GM12878 (cell line): ENCODE measurements at regions not wholly inside any gene's neighbourhood (a gene's known extent, or its start where the extent isn't known, plus 50 kb on each side); places are given as distances from the start of the nearest gene placed in this dataset.

Experiments used
- ATAC-seq: fragments of 200-7000 bp; cut with Tn5 transposase; 3 replicates; pipeline ENCODE4 v1.9.1; 2020; ENCODE audit warnings: mild to moderate bottlenecking, moderate library complexity
- BruUV-seq: library from RNA; stranded (reverse); fragments of 400-500 nt; replicated peaks from 2 replicates; lab custom pipeline; 2021; lab: Mats Ljungman, UMichigan
- CTCF ChIA-PET: fragments of 300-600 bp; sonication (Branson Sonifier 250); formaldehyde crosslinking; extraction: SDS; loops from one replicate; lab custom pipeline; 2021; ENCODE audit warnings: inconsistent platforms; lab: Yijun Ruan, JAX
- POLR2A ChIA-PET: fragments of 350-600 bp; formaldehyde crosslinking; extraction: SDS; loops from one replicate; lab custom pipeline; 2021; ENCODE audit warnings: inconsistent platforms; lab: Charles Lee
- RAD21 ChIA-PET: fragments of 300-600 bp; sonication (Branson Sonifier 250); formaldehyde crosslinking; loops from one replicate; lab custom pipeline; 2023; ENCODE audit warnings: antibody characterized with exemption; ENCODE audit not compliant: unreplicated experiment; lab: Charles Lee
- SMC1A ChIA-PET: fragments of 300-600 bp; sonication (Branson Sonifier 250); formaldehyde crosslinking; loops from one replicate; lab custom pipeline; 2023; ENCODE audit not compliant: unreplicated experiment, uncharacterized antibody; lab: Charles Lee
- DNase-seq: peaks from one replicate; pipeline ENCODE4 v3.0.0-alpha.2; 2011; ENCODE audit warnings: low read depth, low spot score
- FAIRE-seq: peaks from 3 replicates; lab custom pipeline; 2011; peaks lifted over from hg19 to GRCh38; lab: Jason Lieb, UNC
- H2AFZ ChIP-seq: 2 replicates; pipeline ENCODE4 v1.6.0; 2011; ENCODE audit warnings: low read depth, low read length, control low read depth; ENCODE audit not compliant: control insufficient read depth
- H3K27ac ChIP-seq: 2 replicates; pipeline ENCODE4 v1.5.1; 2011; ENCODE audit warnings: control low read depth; ENCODE audit not compliant: control insufficient read depth, insufficient read depth
- H3K27me3 ChIP-seq, 2 experiments: replicated peaks in 1 of 2; 2 replicates each; pipeline versions ENCODE4 v1.6.0 to v1.6.1; 2011; ENCODE audit warnings: low read length in 1 of 2; ENCODE audit not compliant: control insufficient read depth in 2 of 2, insufficient read depth in 2 of 2
- H3K36me3 ChIP-seq, 2 experiments: 2 replicates each; pipeline ENCODE4 v1.5.1; 2011; ENCODE audit warnings: low read length in 1 of 2; ENCODE audit not compliant: control insufficient read depth in 2 of 2, insufficient read depth in 2 of 2
- H3K4me1 ChIP-seq: 2 replicates; pipeline ENCODE4 v1.6.1; 2011; ENCODE audit warnings: mild to moderate bottlenecking, low read length, moderate library complexity, mixed read lengths; ENCODE audit not compliant: control insufficient read depth, insufficient read depth
- H3K4me2 ChIP-seq: 2 replicates; pipeline ENCODE4 v1.6.0; 2011; ENCODE audit warnings: control low read depth; ENCODE audit not compliant: control insufficient read depth, insufficient read depth
- H3K4me3 ChIP-seq: fragments of 200-600 bp; sonication (generic); 2 replicates; pipeline ENCODE4 v1.5.1; 2016
- H3K79me2 ChIP-seq: 2 replicates; pipeline ENCODE4 v1.6.0; 2011; ENCODE audit warnings: low read length; ENCODE audit not compliant: control insufficient read depth, insufficient read depth
- H3K9ac ChIP-seq: 2 replicates; pipeline ENCODE4 v1.8.0; 2011; ENCODE audit warnings: low read length, control low read depth, mixed read lengths; ENCODE audit not compliant: control insufficient read depth, insufficient read depth
- H3K9me3 ChIP-seq: replicated peaks from 3 replicates; pipeline ENCODE4 v1.5.1; 2011; ENCODE audit warnings: mild to moderate bottlenecking, low read length; ENCODE audit not compliant: control insufficient read depth, insufficient read depth
- H4K20me1 ChIP-seq: 2 replicates; pipeline ENCODE4 v1.6.0; 2011; ENCODE audit not compliant: control insufficient read depth, insufficient read depth
- EP300 ChIP-seq, 2 experiments: fragments of 150-350 bp in 1 of 2; IDR thresholded peaks; 2 replicates each; pipeline ENCODE4 v1.6.1; 2011 to 2012; ENCODE audit warnings: low read depth in 2 of 2, low read length in 2 of 2, borderline replicate concordance in 1 of 2, improper control_type of control experiment in 1 of 2, inconsistent platforms in 1 of 2; ENCODE audit not compliant: control insufficient read depth in 1 of 2
- MTA2 ChIP-seq: fragments of 450-650 bp; IDR thresholded peaks from 2 replicates; pipeline ENCODE4 v1.6.1; 2016; ENCODE audit warnings: low read depth, mild to moderate bottlenecking, moderate library complexity
- RELA ChIP-seq: fragments of 450-650 bp; IDR thresholded peaks from 2 replicates; pipeline ENCODE4 v1.8.0; 2014; ENCODE audit warnings: borderline replicate concordance; ENCODE audit not compliant: partially characterized antibody
- REST ChIP-seq: IDR thresholded peaks from 2 replicates; pipeline ENCODE4 v1.6.1; 2012; ENCODE audit warnings: mild to moderate bottlenecking, low read depth, low read length
- WGBS: methylation state at CpG from one replicate; pipeline ENCODE4 v1.1.6; 2016; ENCODE audit warnings: low lambda C conversion rate; ENCODE audit not compliant: insufficient replicate concordance, insufficient coverage; ENCODE audit errors: missing lambda C conversion rate; 5-methylcytosine and 5-hydroxymethylcytosine counted together
- in situ Hi-C: fragments of 300-500 bp; cut with MboI; formaldehyde crosslinking; loops from 9 replicates; pipeline ENCODE4 v1.14.3; 2018; ENCODE audit warnings: mixed read lengths
- intact Hi-C: fragments of 100-400 bp; cut with micrococcal nuclease; formaldehyde crosslinking; loops from one replicate; pipeline ENCODE4 v1.14.2; 2022; ENCODE audit not compliant: unreplicated experiment

GRCh38 chr16:51545951-51546350 is 394.9 kb upstream of the SALL1 start:
- H3K27ac ChIP-seq: no peak overlapping the region
- H3K36me3 ChIP-seq: no peaks in the 10 kb centered on the region
- no TSS peak for BruUV-seq
- CTCF ChIA-PET: no interaction called here
- no peaks in the 10 kb centered on the region for H4K20me1 ChIP-seq
- RAD21 ChIA-PET: no interaction called here
- no peak overlapping the region for H3K9ac ChIP-seq
- no peak overlapping the region for H3K4me3 ChIP-seq
- DNase-seq (no peak), FAIRE-seq (no peak), ATAC-seq (no peak)
- H3K4me2 ChIP-seq: no peak overlapping the region
- no peaks in the 10 kb centered on the region for H3K79me2 ChIP-seq
- intact Hi-C loops: no loop called here
- TF ChIP-seq MTA2 (no peak), RELA (no peak)
- H3K9me3 ChIP-seq: no peaks in the 10 kb centered on the region
- POLR2A ChIA-PET: no interaction called here
- no peak overlapping the region for H2AFZ ChIP-seq
- SMC1A ChIA-PET: no interaction called here
- H3K27me3 ChIP-seq: no peaks in the 10 kb centered on the region
- 10% methylated on average over 6 of the region's 6 CpGs for WGBS
- in situ Hi-C loops: no loop called here
- H3K4me1 ChIP-seq: no peaks in the 10 kb centered on the region

- Histone ChIP-seq H4K20me1 (no peaks in the 10 kb centered on the region), H2AFZ (no peak overlapping the region), H3K4me3 (no peak overlapping the region), H3K79me2 (no peaks in the 10 kb centered on the region), H3K4me2 (no peak overlapping the region), H3K9me3 (no peaks in the 10 kb centered on the region), H3K9ac (no peak overlapping the region), H3K36me3 (no peaks in the 10 kb centered on the region), H3K4me1 (no peaks in the 10 kb centered on the region), H3K27me3 (no peaks in the 10 kb centered on the region), H3K27ac (no peak overlapping the region)
- no TSS peak for BruUV-seq
- ATAC-seq (no peak), FAIRE-seq (no peak), DNase-seq (no peak)
- intact Hi-C loops: no loop called here
- TF ChIP-seq EP300 (IDR thresholded peaks at IDR 0.05; ENCODE audit: borderline replicate concordance in 1 of 2, control insufficient read depth in 1 of 2, low read depth in 2 of 2, low read length in 2 of 2): no peak
- no peak for TF ChIP-seq REST
- ChIA-PET POLR2A (interaction anchor here (0.6 kb wide), 1 partner anchor 980 kb away, joined by 3 read pairs; no protein-coding TSS in a partner anchor), SMC1A (interaction anchor here (0.6 to 1.3 kb wide), 4 partner anchors 8 to 419 kb away, joined by 3 to 8 read pairs (median 4); no protein-coding TSS in a partner anchor), RAD21 (no interaction called here), CTCF (interaction anchor here (1.1 kb wide), 1 partner anchor 108 kb away, joined by 3 read pairs; no protein-coding TSS in a partner anchor)
- WGBS: 37% methylated on average over 13 of the region's 13 CpGs
- in situ Hi-C loops: no loop called here
Measured at GRCh38 chr16:51544851-51545467, 393.9 kb upstream of the SALL1 start.
